ENCODE measurements at regions not wholly inside any gene's neighbourhood (a gene's known extent, or its start where the extent isn't known, plus 50 kb on each side); places are given as distances from the start of the nearest gene placed in this dataset.

DNA sequence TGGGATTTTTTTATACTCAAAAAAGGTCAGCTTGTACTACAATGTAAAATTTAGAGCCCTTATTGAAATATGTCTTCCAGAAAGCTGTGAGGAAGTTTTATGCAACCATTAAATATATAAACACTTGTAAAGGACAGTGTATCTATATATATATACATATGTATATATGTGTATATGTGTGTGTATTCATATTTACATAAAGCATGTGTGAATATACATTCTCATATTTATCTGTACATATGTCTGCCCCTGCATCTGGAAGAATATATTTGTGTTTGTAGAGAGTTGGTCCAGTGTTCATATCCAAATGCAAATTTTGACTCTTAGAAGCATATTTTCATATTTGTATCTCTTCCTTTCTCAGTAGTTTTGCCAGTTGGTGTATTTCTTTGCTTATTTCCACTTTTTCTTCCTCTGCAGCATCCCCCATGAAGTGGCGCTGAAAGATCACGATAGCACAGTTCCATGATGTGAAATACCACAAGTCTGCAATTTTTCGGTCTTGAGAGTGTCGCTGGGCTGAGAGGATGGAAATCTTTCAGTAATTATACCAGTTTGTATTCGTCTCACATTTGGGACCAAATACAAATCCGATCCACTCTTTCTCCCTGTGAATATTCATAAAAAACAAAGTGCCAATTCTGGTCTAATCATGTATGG lies 311.7 kb upstream of the DPH6 start:
- DNase-seq (ENCODE audit: low spot score) = no peak

DNA sequence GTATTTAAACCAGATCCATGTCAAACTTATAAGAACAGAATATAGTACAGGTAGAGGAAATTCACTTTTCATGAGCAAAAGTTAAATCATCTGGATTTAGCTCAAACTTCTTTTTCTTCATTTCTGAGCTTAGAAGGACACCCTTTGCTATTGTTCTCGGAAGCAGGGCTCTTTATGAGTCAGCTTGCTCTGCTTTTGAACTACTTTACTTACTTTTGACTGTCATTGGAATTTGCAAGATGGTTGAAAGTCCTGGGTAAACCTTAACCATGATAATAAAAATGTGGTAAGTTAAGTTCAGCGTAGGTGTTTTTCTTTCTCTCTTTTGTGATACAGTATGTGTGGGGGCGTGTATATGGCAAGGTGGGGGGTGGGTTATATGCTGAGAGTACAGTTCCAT lies 312.7 kb upstream of the DPH6 start:
- no peak for DNase-seq (ENCODE audit: low spot score)

DNA sequence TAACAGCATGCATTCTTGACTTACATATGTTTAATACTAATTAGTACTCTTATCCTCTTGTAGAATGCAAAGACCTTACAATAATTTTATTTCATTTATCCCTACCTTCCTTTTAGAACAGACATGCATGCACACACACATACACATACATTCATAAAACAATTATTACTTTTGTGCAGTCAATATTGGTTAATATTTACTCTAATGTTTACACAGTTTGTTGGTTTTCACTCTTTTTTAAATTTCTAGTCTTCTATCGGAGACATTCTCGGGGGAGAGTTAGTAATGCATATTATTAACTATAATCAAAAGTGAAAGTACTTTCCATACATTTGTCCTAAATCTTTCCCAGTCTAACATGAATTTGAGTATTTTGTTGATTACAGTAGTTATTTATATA lies 317.7 kb upstream of the DPH6 start:
- DNase-seq (ENCODE audit: low spot score) = no peak

DNA sequence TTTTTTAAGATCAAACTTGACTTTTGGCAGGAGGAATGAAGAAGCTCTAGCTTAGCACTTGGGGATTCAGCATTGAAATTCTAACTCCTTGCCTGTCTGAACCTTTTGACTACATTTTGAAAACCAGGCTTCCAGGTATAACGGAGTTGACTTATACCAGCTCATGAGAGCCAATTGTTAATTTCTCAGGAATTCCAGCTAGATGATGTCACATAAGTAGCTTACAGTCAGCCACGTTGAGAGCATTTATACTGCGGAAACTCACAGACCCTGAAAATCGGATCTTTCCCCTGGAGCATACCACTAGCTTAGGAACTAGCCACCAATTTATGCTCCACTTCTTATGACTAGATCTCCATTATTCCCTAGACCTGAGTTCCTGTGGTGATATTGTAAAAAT lies 321.4 kb upstream of the DPH6 start:
- DNase-seq (ENCODE audit: low spot score) = no peak

DNA sequence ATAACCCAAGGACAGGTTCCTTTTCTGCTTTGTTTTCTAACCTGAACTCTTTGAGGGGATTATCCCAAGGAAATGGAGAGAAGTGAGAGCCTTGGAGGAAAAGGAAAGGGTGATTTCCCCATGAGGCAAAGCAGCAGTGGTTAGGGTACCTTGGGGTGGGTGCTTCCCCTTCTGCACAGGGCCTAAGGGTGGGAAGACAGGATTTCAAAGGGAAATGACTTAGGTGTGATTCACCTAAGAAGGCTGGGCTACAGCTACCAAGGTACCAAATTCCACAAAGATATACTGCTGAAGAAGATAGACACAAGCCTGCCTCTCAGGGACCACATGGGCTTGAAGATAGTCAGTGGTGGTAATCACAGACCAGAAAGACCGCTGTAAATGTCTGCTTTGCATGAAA lies 325.3 kb upstream of the DPH6 start:
- no peak for DNase-seq (ENCODE audit: low spot score)

DNA sequence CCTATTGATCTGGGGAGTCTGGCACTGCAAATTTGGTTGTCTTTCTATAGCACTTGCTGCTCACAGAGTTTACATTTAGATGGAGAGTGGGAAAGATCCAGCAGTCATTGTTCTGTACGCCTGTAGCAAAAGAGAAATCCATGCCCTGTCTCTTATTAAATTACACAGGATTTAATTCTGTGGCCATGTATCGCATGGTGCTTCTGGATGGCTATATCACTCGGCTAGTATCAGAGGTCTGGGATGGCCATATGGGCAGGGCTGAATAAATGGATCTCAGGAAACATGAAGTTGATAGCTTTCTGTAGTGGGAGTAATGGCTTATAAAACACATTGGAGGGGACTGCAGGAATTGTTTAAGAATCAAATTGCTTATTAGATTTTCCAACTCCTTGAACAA lies 325.8 kb upstream of the DPH6 start:
- DNase-seq (ENCODE audit: low spot score) = no peak

DNA sequence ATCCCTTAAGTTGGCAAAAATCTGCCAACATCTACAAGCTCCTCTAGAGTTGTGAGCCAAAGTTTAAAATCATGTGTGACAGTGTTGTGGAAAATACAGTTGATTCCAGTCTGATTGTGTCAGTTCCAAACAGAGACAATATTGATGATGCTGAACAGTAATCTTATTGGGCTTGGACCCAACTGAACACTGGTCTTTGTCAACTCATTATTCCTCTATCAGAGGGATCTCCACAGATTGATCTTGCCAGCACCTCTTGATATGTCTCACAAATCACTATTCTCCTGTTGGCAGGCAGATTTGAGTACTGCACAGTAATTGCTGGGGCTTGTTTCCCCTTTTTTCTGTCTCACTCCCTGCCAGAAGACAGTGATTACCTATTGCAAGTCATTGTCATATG lies 326.6 kb upstream of the DPH6 start:
- no peak for DNase-seq (ENCODE audit: low spot score)

DNA sequence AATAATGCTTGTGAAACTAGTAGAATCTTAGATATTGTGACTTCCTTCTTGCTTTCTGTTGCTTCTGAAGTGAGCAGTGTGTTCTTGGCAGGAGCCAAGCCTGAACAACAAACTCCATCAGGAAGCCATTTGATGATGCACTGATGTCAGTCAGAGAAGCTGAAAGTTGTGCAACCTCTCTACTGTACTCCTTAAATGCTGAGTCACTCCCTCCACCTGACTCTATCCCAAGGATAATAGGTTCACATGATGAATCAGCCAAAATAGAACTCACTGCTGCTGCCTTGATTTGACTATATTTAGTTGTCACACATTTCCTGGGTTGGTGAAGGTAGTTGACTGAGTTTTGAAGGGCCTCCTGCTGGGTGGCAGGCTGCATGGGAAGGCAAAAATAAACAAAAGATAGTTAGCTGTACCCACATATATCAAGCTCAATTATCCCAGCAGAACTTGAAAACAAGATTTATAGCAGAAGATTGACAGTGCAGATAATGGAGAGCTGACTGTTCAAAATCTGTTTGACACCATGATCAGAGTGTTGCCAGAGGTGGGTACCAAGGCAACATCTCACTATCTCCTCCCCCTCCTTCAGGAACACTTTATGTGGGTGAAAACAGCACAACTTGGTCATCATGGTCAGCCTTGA lies 328.4 kb upstream of the DPH6 start:
- no peak for DNase-seq (ENCODE audit: low spot score)

DNA sequence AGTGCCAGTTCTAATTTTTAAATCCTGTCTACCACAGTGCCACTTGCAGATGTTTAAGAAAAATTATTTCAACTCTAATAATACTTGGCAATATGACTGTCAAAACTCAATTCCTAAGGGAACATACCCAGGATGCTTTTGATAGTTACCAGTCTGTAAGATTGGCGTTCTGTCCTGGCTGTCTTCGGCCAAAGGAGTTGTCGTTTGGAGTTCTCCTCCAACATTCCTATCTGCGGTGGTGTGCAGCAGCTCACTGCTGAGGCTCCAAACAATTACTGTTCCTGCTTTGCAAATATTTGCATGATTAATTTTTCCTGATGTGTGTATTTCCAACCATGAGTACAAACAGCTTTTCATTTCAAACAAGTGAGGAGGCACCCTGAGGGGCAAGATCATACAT lies 330.8 kb upstream of the DPH6 start:
- DNase-seq (ENCODE audit: low spot score) = no peak

DNA sequence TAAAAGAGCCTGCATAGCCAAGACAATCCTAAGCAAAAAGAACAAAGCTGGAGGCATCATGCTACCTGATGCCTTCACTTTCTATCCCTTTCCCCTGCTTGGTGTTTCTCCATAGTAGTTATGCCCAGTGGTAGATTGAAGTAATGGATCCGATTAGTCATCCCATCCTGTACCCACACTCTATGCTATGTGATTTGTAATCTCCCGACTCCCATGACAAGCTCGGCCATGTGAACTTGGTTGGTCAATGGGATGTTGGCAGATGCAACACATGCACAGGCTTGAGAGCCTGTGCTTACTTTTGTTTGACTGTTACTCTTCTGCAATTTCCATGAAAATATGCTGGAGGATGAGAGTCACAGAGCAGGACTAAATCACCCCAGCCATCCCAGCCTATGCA lies 334.9 kb upstream of the DPH6 start:
- DNase-seq (ENCODE audit: low spot score) = no peak

DNA sequence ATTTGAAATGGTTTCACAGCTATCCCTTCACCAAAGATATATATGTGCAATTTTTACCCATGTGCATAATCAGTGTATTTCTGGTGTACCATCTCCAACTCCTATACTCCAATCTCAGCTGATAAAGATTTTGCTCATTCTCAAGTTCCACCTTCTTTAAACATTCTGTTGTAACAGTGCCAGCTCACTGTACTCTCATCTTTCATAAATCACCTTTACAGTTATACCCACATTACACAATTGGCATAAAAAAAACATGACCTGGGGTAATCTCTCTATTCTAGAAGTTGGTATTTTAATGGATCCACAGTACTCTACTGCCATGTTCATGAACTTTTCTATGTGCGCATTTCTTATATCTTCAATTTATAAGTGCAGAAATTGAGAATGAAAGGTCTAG lies 339.9 kb upstream of the DPH6 start:
- DNase-seq (ENCODE audit: low spot score) = no peak

DNA sequence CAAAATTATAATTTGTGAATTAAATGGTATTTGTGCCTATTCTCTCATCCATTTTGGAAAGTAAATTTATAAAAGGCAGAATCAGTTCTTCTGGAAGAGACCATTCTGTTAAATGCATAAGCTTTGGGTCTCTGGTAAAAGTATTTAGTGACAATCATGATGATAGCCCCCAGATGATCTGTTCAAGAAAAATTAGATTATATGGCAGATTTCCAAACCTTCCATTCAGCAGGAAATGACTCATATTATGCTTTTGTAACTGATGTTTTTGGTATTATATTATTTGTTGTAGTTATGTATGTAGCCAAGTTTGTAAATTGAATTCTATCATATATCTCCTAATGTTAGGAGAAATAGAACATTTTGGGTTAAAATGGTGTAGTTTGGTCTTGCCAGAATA lies 340.8 kb upstream of the DPH6 start:
- DNase-seq (ENCODE audit: low spot score) = no peak

DNA sequence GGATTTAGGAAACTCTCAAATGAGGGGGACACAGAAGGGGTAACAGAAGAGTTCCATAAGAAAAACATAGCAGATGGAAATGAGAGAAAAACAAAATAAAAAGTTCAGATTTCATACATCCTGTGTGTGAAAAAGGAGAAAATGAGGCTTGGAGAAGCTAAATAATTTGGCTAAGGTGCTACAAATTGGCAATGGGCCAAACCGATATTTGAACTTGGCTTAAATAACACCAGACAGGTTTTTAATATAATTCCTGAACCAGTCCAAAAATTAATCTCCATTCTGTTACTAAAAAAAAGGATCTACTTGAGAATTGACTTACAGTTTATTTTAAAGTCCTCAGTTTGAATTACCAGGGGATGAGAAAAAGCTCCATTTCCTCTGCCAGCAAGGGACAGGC lies 342.9 kb upstream of the DPH6 start:
- no peak for DNase-seq (ENCODE audit: low spot score)

DNA sequence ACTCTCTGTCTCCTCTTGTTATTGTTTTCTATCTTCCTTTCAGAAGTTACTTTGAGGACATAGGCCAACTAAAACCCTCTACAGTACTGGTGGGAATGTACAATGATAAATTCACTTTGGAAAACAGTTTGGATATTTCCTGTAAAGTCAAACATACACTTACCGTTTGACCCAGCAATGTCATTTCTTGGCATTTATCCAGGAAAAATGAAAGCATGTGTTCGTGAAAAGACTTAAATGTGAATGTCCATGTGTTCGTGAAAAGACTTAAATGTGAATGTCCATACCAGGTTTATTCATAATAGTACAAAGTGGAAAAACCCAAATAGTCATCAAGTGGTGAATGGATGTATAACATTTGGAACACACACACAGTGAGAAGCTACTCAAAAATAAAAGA lies 361.5 kb upstream of the DPH6 start:
- no peak for DNase-seq (ENCODE audit: low spot score)

DNA sequence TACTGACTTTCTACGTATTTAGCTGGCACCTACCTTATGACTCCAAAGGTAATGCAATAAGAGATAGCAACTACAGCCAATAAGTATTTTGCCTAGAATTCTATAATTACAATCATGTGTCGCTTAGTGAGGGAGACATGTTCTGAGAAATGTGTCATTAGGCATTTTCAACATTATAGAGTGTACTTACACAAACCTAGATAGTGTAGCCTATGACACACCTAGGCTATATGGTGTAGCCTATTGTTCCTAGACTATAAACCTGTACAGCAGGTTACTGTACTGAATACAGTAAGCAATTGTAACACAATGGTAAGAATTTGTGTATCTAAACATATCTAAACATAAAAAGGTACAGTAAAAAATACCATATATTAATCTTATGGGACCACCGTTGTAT lies 363.4 kb upstream of the DPH6 start:
- no peak for DNase-seq (ENCODE audit: low spot score)

DNA sequence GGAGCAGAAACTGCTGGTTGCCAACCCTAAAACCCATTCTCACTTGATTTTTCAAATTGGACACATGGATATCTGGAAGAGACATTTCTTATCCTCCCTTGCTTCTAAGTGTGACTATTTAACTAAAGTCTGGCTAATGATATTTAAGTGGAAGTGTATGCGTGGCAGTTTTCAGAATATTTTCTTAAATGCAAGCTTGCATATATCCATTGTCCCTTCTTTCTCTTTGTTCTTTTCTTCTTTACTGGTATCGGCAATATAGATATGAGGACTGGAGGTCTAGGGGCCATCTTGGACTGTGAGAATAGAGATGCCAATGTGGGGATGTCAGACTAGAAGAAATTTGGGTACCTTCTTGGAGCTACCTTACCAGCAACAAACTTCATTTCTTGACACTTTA lies 364.3 kb upstream of the DPH6 start:
- no peak for DNase-seq (ENCODE audit: low spot score)

DNA sequence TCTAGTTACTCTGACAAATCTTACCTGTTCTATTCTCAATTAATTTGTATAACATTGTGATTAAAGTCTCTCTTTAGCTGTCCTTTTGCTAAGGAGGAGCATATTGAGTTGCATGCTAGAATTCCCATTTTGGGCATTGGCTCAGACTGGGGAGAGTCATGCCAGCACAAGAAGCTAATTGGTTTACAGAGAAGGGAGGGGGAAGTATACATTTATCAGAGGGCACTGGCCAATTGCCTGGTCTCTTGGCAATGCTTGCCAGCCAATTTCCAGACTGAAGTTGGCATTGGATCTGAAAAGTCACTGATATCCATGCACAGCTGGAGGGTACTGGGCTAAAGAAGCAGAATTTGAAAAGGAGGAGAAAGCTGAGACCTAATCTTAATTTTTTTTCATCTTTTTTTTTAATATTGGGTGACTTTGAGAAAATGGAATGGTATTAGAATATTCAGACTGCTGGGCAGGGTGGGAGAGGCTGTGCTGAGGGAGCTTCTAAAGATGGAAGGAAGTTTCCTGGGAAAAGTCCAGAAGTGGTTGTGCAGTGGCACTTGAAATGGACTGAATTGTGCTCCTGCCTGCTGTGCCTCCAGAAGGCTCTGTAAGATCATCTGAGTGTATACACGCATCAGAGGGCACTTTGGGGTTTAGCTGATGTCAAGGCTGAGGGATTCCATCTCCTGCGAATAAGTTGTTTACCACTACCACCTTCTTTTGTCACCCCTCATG lies 365.2 kb upstream of the DPH6 start:
- DNase-seq (ENCODE audit: low spot score) = no peak

DNA sequence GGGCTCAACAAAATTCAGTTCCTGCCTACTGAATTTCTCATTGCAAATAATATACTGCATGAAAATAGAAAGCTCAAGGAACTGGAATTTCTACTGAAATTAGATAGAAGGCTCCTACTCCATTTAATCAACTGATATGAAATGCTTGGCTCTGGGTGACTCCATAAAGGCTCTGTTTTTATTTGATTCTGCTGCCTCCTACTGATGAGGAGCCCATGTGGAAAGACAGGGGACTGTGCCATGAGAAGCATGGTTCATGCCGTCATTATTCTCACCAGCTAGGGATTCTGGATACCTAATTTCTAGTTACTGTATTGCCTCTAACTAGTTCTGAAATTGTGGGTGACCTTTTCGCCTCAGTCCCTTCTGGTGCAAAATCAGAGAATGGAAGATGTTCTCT lies 366.2 kb upstream of the DPH6 start:
- DNase-seq (ENCODE audit: low spot score) = no peak

DNA sequence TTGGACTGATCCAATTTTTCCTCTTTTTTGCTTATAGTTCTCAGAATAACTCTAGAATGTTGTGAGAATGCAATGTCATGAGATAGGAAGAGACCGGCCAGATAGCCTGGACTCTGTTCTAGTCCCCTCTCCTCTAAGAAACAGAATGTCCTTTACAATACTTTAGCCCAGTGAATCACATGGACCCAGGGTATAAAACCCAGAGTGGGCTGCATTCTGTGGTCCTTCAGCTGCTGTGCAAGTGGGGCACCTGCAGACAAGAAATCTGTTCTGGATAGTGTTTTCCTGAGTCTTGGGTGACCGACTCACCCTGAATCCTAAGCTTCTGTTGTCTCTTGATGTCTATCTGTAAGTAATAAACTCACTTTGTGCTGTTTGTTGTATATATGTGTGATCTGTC lies 368.6 kb upstream of the DPH6 start:
- no peak for DNase-seq (ENCODE audit: low spot score)

DNA sequence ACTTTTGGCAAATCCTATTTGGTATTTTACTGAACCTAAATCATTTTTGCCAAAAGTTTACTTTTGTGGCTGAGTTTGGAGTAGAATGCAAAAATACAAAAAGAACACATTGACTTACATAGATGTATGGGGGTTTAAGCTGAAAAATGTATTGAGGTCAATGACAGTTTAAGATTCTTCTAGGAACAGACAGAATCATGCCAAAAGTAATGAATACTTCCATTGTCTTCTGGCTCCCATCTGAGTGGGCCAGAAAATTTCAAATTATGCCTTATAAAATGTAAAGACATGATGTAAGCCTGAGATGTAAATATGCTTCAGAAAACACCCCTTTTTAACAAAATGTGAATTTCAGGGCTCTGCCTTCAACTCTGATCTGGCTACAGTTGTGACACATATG lies 375.1 kb upstream of the DPH6 start:
- no peak for DNase-seq (ENCODE audit: low spot score)

DNA sequence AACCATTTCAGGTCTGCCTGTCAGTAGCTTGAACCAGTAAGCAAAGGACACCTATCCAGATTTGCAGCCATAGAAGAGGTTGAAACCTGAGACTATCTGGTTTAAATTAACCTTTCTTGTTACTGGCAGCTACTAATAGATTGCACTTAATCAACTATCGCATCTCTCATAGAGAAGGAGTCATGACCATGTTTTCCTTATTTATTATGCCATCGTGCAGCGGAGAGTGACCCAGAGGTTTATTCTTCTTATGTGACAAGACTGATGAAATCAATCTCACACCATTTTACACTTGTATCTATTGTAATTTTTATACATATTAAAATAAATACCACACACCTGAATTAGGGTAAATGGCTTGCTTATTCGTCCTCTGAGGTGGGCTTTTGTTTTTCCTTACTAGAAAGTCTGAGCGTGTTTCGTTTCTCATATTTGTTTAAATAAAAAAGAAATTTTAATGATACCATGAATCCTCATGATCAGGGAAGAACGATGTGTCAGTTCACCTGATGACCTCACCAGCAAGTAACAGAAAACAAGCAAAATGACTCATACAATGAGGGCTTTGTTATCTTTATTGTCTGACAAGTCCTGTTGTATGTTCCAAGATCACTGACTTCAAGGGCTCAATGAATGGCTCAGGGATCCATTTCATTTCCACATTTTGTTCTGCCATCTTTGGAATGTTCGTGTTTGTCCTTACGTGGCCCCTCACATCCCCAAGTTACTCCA lies 379.5 kb upstream of the DPH6 start:
- no peak for DNase-seq (ENCODE audit: low spot score)

DNA sequence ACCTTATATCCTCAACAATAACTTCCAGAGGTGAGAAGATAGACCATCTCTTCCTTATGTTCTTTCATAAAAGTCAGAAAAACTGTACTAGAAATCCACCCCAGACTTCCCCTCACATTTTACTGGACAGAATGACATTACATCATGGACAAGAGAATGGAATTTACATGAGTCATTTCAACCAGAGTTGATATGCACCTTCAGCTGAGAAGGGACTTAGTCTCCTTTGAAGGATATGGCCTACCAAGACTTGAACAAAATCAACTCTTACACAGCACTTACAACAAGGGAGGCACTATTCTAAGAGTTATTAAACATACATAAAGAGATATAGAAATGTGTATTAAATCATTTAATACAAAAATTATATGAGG lies 380.0 kb upstream of the DPH6 start:
- no peak for DNase-seq (ENCODE audit: low spot score)

DNA sequence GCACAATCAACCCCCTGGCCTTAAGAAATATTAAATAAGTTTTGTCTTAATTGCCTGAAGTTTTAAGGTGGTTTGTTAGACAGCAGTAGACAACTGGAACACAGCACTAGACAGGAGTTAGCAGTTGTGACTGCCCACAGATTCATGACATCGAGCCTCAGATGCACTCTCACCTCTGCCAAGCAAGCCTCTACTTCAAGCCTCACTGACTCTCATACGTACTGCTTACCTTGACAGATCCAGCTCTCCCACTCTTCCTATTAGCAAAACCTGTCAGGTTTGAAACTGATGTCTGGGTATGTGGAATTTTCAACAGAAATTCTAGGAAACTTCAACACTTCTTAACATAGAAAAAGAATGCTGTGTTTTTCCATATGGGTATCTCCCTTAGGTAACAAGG lies 382.9 kb upstream of the DPH6 start:
- DNase-seq (ENCODE audit: low spot score) = no peak

Measured in left forelimb (tissue), 1 donor.